Activated CD8-positive, alpha-beta memory T cell treated with anti-CD3 and anti-CD28 coated beads, Interleukin-2, amount 10 ng/mL, durations not matched to agents 7 days and 5 days (primary cell): ENCODE measurements at regions not wholly inside any gene's neighbourhood (a gene's known extent, or its start where the extent isn't known, plus 50 kb on each side); places are given as distances from the start of the nearest gene placed in this dataset.

Experiments used
- ATAC-seq: fragments of 150-1000 bp; cut with Tn5 transposase; one replicate; pipeline ENCODE4 v1.10.0; 2021; ENCODE audit warnings: moderate library complexity
- CTCF ChIA-PET: fragments of 350-600 bp; sonication (Branson Sonifier 250); formaldehyde crosslinking; loops from one replicate; lab custom pipeline; 2021; ENCODE audit warnings: antibody characterized with exemption; lab: Charles Lee
- DNase-seq: peaks from one replicate; pipeline ENCODE4 v3.0.0-alpha.2; 2020
- H3K27ac Mint-ChIP-seq: one replicate; pipeline ENCODE4 v1.8.0; 2021; ENCODE audit warnings: mild to moderate bottlenecking, mixed read lengths
- H3K27me3 Mint-ChIP-seq: one replicate; pipeline ENCODE4 v1.8.0; 2021; ENCODE audit warnings: mixed read lengths
- H3K36me3 Mint-ChIP-seq: one replicate; pipeline ENCODE4 v1.8.0; 2021; ENCODE audit warnings: mild to moderate bottlenecking, mixed read lengths
- H3K4me1 Mint-ChIP-seq: one replicate; pipeline ENCODE4 v1.8.0; 2021; ENCODE audit warnings: mixed read lengths
- H3K4me3 Mint-ChIP-seq: one replicate; pipeline ENCODE4 v1.8.0; 2021; ENCODE audit warnings: mild to moderate bottlenecking, moderate library complexity, mixed read lengths
- H3K9me3 Mint-ChIP-seq: one replicate; pipeline ENCODE4 v1.8.0; 2022; ENCODE audit warnings: low read depth, mixed read lengths

DNA sequence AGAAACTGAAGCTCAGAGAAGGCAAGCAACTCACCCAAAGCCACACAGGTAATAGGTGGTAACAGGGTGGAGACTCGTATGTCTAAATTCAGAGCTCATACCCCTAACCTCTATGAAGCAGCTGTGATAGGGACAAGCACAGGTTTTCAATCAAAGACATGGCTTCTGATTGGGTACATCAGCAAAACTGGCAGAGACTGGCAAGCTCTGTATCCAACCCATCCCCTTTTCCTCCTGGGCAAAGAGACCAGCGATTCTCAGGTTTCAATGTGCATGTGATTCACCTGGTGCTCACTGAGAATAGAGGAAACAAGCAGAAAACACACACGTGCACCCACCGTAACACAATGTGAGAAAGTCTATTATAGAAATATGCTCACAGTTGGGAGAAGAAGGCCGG lies 153.0 kb downstream of the SMIM20 start:
- ATAC-seq: no peak
- H3K9me3 Mint-ChIP-seq: no peaks in the 10 kb centered on the region
- H3K4me1 Mint-ChIP-seq: peaks cover 6% of the 10 kb centered on the region
- CTCF ChIA-PET: interaction anchor here (0.7 kb wide), 1 partner anchor 263 kb away, joined by 3 read pairs; no protein-coding TSS in a partner anchor
- H3K36me3 Mint-ChIP-seq: peaks cover 7% of the 10 kb centered on the region
- no peak overlapping the region for H3K4me3 Mint-ChIP-seq
- DNase-seq: no peak
- no peak overlapping the region for H3K27ac Mint-ChIP-seq
- peaks cover 7% of the 10 kb centered on the region for H3K27me3 Mint-ChIP-seq

DNA sequence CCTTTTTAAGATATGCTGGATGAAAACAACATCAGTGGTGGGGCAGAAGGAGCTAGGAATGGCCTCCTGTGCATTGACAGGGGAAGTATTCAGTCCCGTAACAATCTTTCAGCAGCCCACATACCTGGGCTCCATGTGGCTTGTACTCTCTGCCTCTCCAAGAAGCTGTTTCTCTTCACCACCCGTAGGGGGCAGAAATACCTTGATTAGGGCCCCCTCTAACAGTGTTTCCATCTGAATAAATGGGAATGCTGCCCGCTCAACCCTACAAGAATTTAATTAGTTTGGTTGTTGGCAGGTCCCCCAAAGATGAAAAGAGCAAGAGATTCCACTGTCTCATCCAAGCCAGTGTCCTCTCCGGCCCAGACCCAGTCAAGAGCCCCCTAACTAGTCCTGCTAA lies 155.2 kb downstream of the SMIM20 start:
- Mint-ChIP-seq H3K27me3 (peaks cover 7% of the 10 kb centered on the region), H3K4me1 (peaks cover 10% of the 10 kb centered on the region), H3K36me3 (peaks cover 14% of the 10 kb centered on the region), H3K27ac (no peak overlapping the region), H3K4me3 (no peak overlapping the region), H3K9me3 (peaks cover 3% of the 10 kb centered on the region)
- CTCF ChIA-PET: interaction anchor here (0.6 to 2.2 kb wide), 12 partner anchors 10 to 277 kb away, joined by 3 to 13 read pairs (median 4); no protein-coding TSS in a partner anchor
- DNase-seq: no peak
- ATAC-seq: peak; percentile 54

DNA sequence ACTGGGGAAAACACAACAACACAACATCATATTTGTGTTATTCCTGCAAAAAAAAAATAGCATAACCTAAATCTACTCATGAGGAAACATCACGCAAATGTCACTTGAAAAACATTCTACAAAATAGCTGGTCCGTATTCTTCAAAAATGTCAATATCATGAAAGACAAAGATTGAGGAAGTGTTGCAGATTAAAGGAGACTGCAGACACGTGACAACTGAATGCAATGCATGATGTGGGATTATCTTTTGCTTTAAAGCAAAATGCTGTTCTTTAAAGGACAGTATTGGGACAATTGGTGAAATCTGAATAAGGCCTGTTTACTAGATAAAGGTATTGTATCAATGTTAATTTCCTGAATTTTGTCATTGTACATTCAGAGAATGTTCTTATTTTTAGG lies 157.7 kb downstream of the SMIM20 start:
- H3K36me3 Mint-ChIP-seq: peaks cover 29% of the 10 kb centered on the region
- no peak overlapping the region for H3K27ac Mint-ChIP-seq
- H3K27me3 Mint-ChIP-seq: peaks cover 2% of the 10 kb centered on the region
- peaks cover 11% of the 10 kb centered on the region for H3K9me3 Mint-ChIP-seq
- DNase-seq: no peak
- CTCF ChIA-PET: no interaction called here
- peaks cover 35% of the 10 kb centered on the region for H3K4me1 Mint-ChIP-seq
- ATAC-seq: no peak
- no peak overlapping the region for H3K4me3 Mint-ChIP-seq

DNA sequence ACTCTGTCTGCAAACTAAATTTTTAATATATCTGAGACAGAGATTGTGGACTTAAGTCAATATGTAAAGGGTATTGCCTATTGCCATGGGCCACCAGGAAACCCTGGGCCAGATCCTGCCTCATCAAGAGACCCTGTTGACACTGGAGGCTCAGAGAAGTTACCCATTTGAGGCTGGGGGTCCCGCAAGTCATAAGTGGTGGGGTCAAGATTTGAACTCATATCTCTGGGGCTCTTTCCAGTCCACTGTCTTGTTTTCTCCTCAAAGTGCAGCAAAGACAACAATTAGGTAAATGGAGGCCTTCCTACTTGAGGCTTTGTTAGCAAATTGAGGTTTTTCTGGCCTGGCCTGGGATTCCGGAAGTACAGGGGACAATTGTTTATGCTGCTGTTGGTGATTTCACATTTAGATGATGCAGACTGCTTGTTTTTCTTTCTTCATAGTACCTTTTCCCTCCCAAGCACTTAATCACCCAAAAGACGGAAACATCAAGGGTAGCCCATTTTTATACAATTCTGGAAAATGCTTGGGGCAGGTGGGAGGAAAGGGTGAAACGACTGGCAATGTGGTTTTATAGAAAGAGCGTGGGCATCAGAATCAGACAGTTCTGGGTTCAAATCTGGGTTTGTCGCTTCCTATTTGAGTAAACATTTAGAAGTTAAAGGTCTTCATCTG lies 160.0 kb downstream of the SMIM20 start:
- peaks cover 17% of the 10 kb centered on the region for H3K9me3 Mint-ChIP-seq
- H3K36me3 Mint-ChIP-seq: peaks cover 45% of the 10 kb centered on the region
- ATAC-seq (no peak), DNase-seq (no peak)
- CTCF ChIA-PET: interaction anchor here (0.9 to 3.0 kb wide), 5 partner anchors 10 to 245 kb away, joined by 4 to 11 read pairs (median 5); no protein-coding TSS in a partner anchor
- H3K27ac Mint-ChIP-seq: peak overlapping the region; percentile 87
- H3K4me1 Mint-ChIP-seq: peaks cover 51% of the 10 kb centered on the region
- H3K4me3 Mint-ChIP-seq: peak overlapping the region; percentile 34
- H3K27me3 Mint-ChIP-seq: no peaks in the 10 kb centered on the region

DNA sequence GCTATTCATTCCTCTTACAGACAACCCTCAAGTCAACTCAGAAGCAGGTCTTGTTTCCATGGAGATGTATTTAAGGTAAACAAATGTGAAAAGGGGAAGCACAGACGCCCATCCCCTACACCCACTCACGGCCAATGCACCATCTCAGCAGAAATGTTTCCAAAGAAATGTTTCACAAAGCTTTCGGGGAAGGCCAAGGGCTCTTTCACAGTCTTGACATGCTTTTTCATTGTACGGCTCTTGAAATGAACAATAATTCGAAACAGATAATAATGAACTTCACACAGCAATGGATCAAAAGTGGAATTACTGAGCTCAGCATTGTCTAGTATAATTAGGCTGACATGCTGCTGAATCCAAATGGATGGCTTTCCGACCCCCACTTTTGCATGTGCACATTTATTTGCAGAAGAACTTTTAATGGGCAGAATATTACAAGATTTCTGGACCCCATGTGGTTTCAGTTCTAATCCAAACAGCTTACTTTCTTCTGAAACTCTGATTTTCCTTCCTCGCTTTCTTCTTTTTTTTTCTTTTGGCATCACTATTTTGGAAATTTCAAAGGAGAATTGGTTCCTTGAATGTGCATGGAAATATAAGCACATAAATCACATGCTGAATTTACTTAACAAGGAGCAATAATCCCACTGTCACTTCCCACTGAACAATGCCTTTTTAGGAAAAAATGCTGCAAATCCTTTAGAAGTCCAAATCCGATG lies 160.9 kb downstream of the SMIM20 start:
- Mint-ChIP-seq H3K27me3 (no peaks in the 10 kb centered on the region), H3K36me3 (peaks cover 47% of the 10 kb centered on the region), H3K9me3 (peaks cover 17% of the 10 kb centered on the region), H3K4me1 (peaks cover 51% of the 10 kb centered on the region), H3K4me3 (peak overlapping the region; percentile 34), H3K27ac (peak overlapping the region; percentile 87)
- DNase-seq (peak; percentile 65), ATAC-seq (peak; percentile 25)
- CTCF ChIA-PET: interaction anchor here (1.1 to 3.0 kb wide), 6 partner anchors 9 to 253 kb away, joined by 5 to 11 read pairs (median 7); no protein-coding TSS in a partner anchor

DNA sequence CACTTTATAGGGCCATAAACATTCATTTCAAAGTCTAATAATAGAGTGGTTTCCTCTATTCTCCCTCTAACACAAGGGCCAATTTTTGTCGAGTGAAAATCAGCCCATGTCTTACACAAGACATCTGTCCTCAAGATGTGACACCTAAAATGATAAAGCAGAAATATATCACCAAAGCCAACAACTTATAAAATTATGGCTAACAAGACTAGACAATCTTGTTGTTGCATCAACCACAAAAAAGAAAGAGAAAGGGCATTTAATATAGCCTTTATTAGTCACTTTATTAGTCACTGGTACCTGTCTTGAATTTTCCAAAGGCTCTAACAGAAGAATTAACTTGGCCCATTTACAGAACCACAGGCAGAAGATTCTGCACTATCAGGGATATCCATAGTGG lies 161.6 kb downstream of the SMIM20 start:
- Mint-ChIP-seq H3K9me3 (peaks cover 22% of the 10 kb centered on the region), H3K27me3 (no peaks in the 10 kb centered on the region), H3K36me3 (peaks cover 52% of the 10 kb centered on the region), H3K27ac (peak overlapping the region; percentile 87), H3K4me1 (peaks cover 55% of the 10 kb centered on the region), H3K4me3 (peak overlapping the region; percentile 35)
- CTCF ChIA-PET: interaction anchor here (0.8 to 3.0 kb wide), 8 partner anchors 9 to 255 kb away, joined by 4 to 11 read pairs (median 6); no protein-coding TSS in a partner anchor
- DNase-seq (no peak), ATAC-seq (no peak)

DNA sequence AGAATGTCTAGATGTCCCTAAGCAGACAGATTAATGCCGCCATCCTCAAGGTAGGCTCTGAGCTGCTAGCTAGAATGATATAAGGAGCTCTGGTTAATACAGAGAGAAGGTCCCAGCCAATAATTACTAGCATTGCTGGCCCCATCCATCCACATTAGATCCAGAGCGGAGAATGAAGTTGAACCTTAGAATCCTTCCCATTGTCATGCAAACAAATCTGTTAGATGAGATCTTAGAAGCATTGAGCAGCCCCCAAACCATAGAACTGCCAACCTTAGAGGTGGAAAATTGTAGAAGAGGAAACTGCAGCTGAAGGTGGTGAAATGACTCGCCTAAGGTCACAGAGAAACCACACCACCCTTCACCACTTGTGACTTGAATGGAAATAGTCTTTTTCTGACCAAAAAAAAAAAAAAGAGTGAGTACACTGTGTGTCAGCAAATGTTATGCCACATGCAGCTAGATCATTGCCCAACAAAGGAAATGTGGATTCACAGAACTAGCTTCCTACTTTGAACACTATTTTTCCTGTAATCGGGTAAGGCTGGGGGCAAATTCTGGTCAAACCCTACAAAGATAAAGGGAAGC lies 162.1 kb downstream of the SMIM20 start:
- peaks cover 53% of the 10 kb centered on the region for H3K36me3 Mint-ChIP-seq
- peaks cover 22% of the 10 kb centered on the region for H3K9me3 Mint-ChIP-seq
- ATAC-seq (peak; percentile 76), DNase-seq (peak; percentile 88)
- peaks cover 59% of the 10 kb centered on the region for H3K4me1 Mint-ChIP-seq
- CTCF ChIA-PET: interaction anchor here (0.7 to 3.0 kb wide), 11 partner anchors 8 to 254 kb away, joined by 3 to 11 read pairs (median 5); no protein-coding TSS in a partner anchor
- peak overlapping the region; percentile 87 for H3K27ac Mint-ChIP-seq
- no peaks in the 10 kb centered on the region for H3K27me3 Mint-ChIP-seq
- peak overlapping the region; percentile 35 for H3K4me3 Mint-ChIP-seq

DNA sequence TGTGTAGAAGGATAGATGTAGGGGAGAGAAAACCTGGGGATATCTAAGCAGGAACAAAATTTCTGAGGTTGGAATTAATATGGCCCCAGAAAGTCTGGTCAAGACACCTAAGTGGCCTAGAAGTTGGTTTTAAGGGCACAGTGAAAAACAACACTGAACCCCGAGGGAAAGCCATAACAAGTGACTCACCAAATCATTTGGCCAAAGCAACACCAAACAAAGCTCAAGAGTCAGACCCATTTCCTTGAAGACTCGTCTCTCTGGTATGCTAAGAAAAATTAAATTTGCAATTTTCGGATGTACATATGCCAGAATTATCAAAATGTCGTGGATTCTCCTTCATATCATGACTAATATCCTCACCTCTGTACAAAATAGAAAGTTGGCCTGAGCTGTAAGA lies 162.9 kb downstream of the SMIM20 start:
- ATAC-seq (no peak), DNase-seq (no peak)
- peaks cover 66% of the 10 kb centered on the region for H3K4me1 Mint-ChIP-seq
- peaks cover 47% of the 10 kb centered on the region for H3K36me3 Mint-ChIP-seq
- peaks cover 22% of the 10 kb centered on the region for H3K9me3 Mint-ChIP-seq
- no peak overlapping the region for H3K4me3 Mint-ChIP-seq
- H3K27ac Mint-ChIP-seq: peak overlapping the region; percentile 87
- H3K27me3 Mint-ChIP-seq: no peaks in the 10 kb centered on the region
- CTCF ChIA-PET: interaction anchor here (0.7 to 3.0 kb wide), 9 partner anchors 7 to 253 kb away, joined by 3 to 11 read pairs (median 5); no protein-coding TSS in a partner anchor

DNA sequence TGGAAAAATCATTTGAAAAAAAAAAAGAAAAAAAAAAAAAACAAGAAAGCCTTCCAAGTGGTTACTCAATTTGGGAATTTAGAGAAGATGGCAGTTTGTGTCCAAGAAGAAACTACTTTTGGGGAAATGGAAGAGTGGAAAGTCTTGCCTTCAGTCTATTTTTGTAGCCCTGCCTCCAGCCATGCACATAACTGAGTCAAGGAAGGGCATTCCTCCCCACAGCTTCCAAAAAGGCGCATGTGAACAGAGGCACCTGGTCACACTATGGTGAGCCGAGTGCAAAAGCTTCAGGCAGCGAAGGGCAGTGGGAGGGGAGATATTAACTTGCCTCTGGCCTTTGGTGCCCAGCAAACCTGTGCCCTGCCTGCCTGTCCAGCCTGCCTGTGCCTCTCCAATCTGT lies 163.7 kb downstream of the SMIM20 start:
- H3K9me3 Mint-ChIP-seq: peaks cover 22% of the 10 kb centered on the region
- DNase-seq (no peak), ATAC-seq (no peak)
- H3K27ac Mint-ChIP-seq: no peak overlapping the region
- CTCF ChIA-PET: interaction anchor here (0.9 to 1.9 kb wide), 3 partner anchors 9 to 120 kb away, joined by 3 to 6 read pairs (median 4); no protein-coding TSS in a partner anchor
- no peaks in the 10 kb centered on the region for H3K27me3 Mint-ChIP-seq
- peaks cover 73% of the 10 kb centered on the region for H3K4me1 Mint-ChIP-seq
- H3K4me3 Mint-ChIP-seq: no peak overlapping the region
- peaks cover 43% of the 10 kb centered on the region for H3K36me3 Mint-ChIP-seq

DNA sequence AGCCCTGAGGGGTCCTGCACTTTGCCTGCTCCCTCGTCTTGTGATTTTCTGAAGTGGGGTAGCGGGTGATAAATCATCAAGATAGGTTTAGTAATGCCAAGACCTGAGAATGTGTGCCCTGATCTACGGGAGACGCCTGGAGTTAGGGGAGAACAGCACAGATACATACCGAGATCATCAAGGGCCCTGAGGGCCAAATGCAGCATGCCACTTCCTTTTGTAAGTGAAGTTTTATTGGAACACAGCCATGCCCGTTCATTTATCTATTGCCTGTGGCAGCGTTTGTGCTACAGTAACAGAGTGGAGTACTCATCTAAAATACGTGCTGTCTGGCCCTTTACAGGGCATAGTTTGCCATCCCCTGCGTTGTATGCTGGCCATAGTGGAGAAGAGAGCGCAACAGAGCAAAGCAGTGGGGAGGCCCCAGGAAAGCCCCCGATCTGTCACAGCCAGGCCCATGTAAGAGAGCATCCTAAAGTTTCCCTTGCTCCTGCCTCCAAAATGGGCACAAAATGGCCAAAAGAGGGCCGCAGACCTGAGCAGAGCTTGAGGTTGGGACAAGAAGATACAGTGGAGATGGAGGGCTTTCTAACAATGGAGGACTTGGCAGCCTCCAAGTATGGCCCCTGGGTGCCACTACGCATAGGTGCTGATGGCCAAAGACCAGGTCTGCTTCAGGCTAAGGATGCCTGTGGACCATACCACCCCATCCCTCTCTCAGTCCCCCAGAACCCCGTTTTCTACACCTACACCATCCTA lies 167.0 kb downstream of the SMIM20 start:
- no peak for DNase-seq
- CTCF ChIA-PET: no interaction called here
- peaks cover 30% of the 10 kb centered on the region for H3K36me3 Mint-ChIP-seq

DNA sequence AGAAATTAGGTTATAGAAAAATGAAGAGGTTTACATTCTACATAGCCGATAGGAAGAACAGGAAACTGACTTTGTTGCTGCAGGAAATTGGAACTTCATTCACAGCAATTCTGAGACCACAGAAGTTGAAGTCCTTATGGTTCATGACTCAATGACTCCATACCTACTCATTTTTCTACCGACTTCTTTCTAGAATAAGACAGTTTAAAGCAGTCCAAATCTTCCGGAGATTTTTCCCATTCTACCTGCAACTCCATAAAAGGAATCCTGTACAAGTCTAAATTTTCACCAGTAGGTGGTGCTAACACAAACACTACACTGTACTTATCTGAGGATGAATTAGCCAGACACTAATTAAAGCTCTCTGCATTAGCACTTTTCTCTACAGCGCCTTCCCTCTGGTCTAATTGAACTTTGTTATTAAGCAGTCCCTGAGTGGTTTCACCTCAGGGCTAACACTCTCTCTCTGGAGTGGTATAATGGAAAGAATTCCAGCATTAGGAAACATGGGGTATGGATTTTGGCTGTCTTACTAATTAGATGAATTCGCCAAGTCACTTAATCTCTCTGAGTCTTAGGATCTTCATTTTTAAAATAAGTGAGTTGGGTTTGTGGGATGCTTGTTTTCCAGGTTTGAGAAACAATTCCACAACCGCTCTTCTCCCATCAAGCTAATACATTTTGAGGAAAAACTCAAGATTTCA lies 167.9 kb downstream of the SMIM20 start:
- no peaks in the 10 kb centered on the region for H3K27me3 Mint-ChIP-seq
- CTCF ChIA-PET: interaction anchor here (0.6 to 2.6 kb wide), 15 partner anchors 8 to 247 kb away, joined by 3 to 13 read pairs (median 6); no protein-coding TSS in a partner anchor
- H3K4me1 Mint-ChIP-seq: peaks cover 70% of the 10 kb centered on the region
- DNase-seq (no peak), ATAC-seq (peak; percentile 64)
- peaks cover 21% of the 10 kb centered on the region for H3K36me3 Mint-ChIP-seq
- H3K4me3 Mint-ChIP-seq: no peak overlapping the region
- peaks cover 9% of the 10 kb centered on the region for H3K9me3 Mint-ChIP-seq
- H3K27ac Mint-ChIP-seq: peak overlapping the region; percentile 61

More for the DNA sequence above, 167.0 kb downstream of the SMIM20 start:
- peak overlapping the region; percentile 61 for H3K27ac Mint-ChIP-seq
- peak; percentile 29 for ATAC-seq
- H3K4me1 Mint-ChIP-seq: peaks cover 79% of the 10 kb centered on the region
- H3K27me3 Mint-ChIP-seq: no peaks in the 10 kb centered on the region
- no peak overlapping the region for H3K4me3 Mint-ChIP-seq
- peaks cover 15% of the 10 kb centered on the region for H3K9me3 Mint-ChIP-seq

DNA sequence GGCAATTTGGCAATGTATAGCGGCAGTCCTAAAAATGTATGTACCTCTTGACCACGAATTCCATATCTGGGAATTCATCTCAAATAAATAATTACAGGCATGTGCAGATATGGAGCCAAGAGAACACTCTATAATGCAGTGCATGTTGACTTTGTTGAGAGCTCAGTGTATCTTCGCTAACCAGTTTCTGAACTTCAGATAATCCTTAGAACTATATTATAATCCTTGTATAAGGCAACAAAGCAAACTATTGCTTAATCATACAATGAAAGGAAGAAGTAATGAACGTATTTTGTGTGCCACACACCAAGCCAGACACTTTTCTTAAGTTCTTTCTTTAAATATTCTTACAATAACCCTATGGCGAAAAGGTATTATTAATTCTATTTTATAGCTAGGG lies 168.5 kb downstream of the SMIM20 start:
- peaks cover 16% of the 10 kb centered on the region for H3K36me3 Mint-ChIP-seq
- peaks cover 9% of the 10 kb centered on the region for H3K9me3 Mint-ChIP-seq
- H3K4me3 Mint-ChIP-seq: no peak overlapping the region
- ATAC-seq: no peak
- peak overlapping the region; percentile 61 for H3K27ac Mint-ChIP-seq
- DNase-seq: no peak
- peaks cover 66% of the 10 kb centered on the region for H3K4me1 Mint-ChIP-seq
- CTCF ChIA-PET: interaction anchor here (0.6 to 2.6 kb wide), 16 partner anchors 8 to 246 kb away, joined by 3 to 13 read pairs (median 5); no protein-coding TSS in a partner anchor
- H3K27me3 Mint-ChIP-seq: no peaks in the 10 kb centered on the region
